Transverse colon (tissue), 4 donors: ENCODE measurements at regions not wholly inside any gene's neighbourhood (a gene's known extent, or its start where the extent isn't known, plus 50 kb on each side); places are given as distances from the start of the nearest gene placed in this dataset.

Source experiments
- POLR2A ChIP-seq: fragments of 450-650 bp; IDR thresholded peaks from one replicate; pipeline ENCODE4 v1.6.1; 2016; ENCODE audit warnings: antibody characterized with exemption, mild to moderate bottlenecking, moderate library complexity
- POLR2AphosphoS5 ChIP-seq, 3 donors: sonication (generic); formaldehyde crosslinking; IDR thresholded peaks; one replicate each; pipeline ENCODE4 v1.6.1; 2016; ENCODE audit warnings: antibody characterized with exemption in 3 of 3
- TF ChIP-seq, protein P1 (sequence below), 5 experiments: fragments of 200-600 bp in 3 of 5; fragments of 450-650 bp in 2 of 5; sonication (generic) in 3 of 5; IDR thresholded peaks; 1 replicate in 2 of 5; 2 replicates in 3 of 5; pipeline ENCODE4 v1.5.1; 2016 to 2017; ENCODE audit warnings: antibody characterized with exemption in 5 of 5, inconsistent platforms in 3 of 5, mild to moderate bottlenecking in 2 of 5, moderate library complexity in 1 of 5

DNA sequence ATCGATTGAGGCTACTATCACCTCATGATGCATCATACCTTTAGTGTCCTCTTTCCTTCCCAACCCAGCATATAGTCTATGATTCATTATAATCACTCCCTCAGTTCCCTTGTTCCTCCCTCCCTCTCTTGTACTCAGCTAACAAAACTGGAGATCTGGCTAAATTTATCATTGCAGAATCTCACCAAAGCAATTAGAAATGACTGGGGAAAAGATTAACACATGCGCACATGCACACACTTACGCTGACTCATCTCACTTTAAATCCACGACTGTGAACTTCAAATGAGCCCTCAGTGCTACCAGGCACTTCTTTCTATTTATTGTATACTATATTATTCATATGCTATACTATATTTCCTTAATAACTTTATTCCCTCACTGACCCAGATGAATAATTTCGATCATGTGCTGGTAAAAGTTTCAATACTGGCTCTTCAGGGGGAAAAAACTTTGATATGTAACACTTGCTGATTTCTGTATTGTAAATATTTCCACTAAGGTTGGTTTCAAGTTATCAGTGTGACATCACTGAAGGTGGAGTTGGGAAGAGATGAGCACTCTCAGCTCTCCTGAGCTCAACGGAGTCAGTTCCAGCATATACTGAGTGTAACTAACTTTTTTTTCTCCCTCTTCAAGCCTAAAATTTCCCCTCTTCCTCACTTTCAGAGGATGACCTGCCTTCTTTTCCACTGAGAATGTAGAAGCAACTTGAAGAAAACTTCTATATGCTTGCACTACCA lies 613.7 kb upstream of the B3GALT2 start:
- TF ChIP-seq, protein P1, sequence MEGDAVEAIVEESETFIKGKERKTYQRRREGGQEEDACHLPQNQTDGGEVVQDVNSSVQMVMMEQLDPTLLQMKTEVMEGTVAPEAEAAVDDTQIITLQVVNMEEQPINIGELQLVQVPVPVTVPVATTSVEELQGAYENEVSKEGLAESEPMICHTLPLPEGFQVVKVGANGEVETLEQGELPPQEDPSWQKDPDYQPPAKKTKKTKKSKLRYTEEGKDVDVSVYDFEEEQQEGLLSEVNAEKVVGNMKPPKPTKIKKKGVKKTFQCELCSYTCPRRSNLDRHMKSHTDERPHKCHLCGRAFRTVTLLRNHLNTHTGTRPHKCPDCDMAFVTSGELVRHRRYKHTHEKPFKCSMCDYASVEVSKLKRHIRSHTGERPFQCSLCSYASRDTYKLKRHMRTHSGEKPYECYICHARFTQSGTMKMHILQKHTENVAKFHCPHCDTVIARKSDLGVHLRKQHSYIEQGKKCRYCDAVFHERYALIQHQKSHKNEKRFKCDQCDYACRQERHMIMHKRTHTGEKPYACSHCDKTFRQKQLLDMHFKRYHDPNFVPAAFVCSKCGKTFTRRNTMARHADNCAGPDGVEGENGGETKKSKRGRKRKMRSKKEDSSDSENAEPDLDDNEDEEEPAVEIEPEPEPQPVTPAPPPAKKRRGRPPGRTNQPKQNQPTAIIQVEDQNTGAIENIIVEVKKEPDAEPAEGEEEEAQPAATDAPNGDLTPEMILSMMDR (IDR thresholded peaks at IDR 0.05) = no peak
- TF ChIP-seq POLR2AphosphoS5 (IDR thresholded peaks at IDR 0.05) (no peak), POLR2A (no peak)
